GM12878 (cell line): ENCODE measurements at regions not wholly inside any gene's neighbourhood (a gene's known extent, or its start where the extent isn't known, plus 50 kb on each side); places are given as distances from the start of the nearest gene placed in this dataset.

Experiments used
- IRF4 ChIP-seq: IDR thresholded peaks from 2 replicates; pipeline ENCODE4 v1.6.1; 2011; ENCODE audit warnings: low read depth, low read length
- KLF5 ChIP-seq: fragments of 450-650 bp; IDR thresholded peaks from 2 replicates; pipeline ENCODE4 v1.6.1; 2014; ENCODE audit warnings: mild to moderate bottlenecking; ENCODE audit not compliant: partially characterized antibody
- SMC3 ChIP-seq: IDR thresholded peaks from 2 replicates; pipeline ENCODE4 v1.6.1; 2011; ENCODE audit warnings: low read length, improper control_type of control experiment, borderline replicate concordance
- STAT1 ChIP-seq: fragments of 450-650 bp; conservative IDR thresholded peaks from 2 replicates; pipeline ENCODE4 v1.6.1; 2014; ENCODE audit warnings: antibody characterized with exemption, mild to moderate bottlenecking
- ZNF207 ChIP-seq: fragments of 450-650 bp; IDR thresholded peaks from 2 replicates; pipeline ENCODE4 v1.6.1; 2014; ENCODE audit warnings: antibody characterized with exemption, mild to moderate bottlenecking, borderline replicate concordance
- TF ChIP-seq, protein P1 (sequence below), 3 experiments: IDR thresholded peaks in 2 of 3; conservative IDR thresholded peaks in 1 of 3; 2 replicates each; pipeline ENCODE4 v1.5.1; 2011; ENCODE audit warnings: low read depth in 3 of 3, low read length in 3 of 3, mild to moderate bottlenecking in 3 of 3, control low read depth in 2 of 3, moderate library complexity in 2 of 3, inconsistent platforms in 1 of 3, mixed read lengths in 1 of 3; ENCODE audit not compliant: control insufficient read depth in 2 of 3, insufficient read depth in 1 of 3; ENCODE audit errors: extremely low read depth in 1 of 3

DNA sequence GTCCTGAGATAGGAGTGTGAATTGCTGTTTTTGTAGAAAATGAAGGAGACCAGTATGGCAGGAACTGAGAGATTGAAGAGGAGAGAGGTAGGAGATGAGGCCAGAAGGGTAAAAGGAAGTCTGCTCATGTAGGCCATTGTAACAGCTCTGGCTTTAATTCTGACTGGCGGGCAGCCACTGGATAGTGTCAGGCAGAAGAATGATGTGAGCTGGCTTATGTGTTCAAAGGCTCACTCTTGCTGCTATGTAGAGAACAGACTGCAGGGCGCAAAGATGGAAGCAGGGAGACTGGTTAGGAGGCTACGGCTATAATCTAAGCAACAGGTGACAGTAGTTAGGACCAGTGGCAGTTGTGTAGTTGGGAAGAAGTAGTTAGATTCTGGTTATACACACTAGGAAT lies 160.2 kb upstream of the FGF13 start:
- TF ChIP-seq STAT1 (no peak), KLF5 (no peak), ZNF207 (no peak), IRF4 (no peak), SMC3 (no peak)
- TF ChIP-seq, protein P1, sequence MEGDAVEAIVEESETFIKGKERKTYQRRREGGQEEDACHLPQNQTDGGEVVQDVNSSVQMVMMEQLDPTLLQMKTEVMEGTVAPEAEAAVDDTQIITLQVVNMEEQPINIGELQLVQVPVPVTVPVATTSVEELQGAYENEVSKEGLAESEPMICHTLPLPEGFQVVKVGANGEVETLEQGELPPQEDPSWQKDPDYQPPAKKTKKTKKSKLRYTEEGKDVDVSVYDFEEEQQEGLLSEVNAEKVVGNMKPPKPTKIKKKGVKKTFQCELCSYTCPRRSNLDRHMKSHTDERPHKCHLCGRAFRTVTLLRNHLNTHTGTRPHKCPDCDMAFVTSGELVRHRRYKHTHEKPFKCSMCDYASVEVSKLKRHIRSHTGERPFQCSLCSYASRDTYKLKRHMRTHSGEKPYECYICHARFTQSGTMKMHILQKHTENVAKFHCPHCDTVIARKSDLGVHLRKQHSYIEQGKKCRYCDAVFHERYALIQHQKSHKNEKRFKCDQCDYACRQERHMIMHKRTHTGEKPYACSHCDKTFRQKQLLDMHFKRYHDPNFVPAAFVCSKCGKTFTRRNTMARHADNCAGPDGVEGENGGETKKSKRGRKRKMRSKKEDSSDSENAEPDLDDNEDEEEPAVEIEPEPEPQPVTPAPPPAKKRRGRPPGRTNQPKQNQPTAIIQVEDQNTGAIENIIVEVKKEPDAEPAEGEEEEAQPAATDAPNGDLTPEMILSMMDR (IDR thresholded peaks at IDR 0.05 in 2 of 3, conservative IDR thresholded peaks at IDR 0.05 in 1 of 3; ENCODE audit: control insufficient read depth in 2 of 3, extremely low read depth in 1 of 3, insufficient read depth in 1 of 3, low read depth in 3 of 3, low read length in 3 of 3), result no peak
